GM13976 (cell line): ENCODE measurements at regions not wholly inside any gene's neighbourhood (a gene's known extent, or its start where the extent isn't known, plus 50 kb on each side); places are given as distances from the start of the nearest gene placed in this dataset.

Experiments used
- DNase-seq: peaks from one replicate; pipeline ENCODE4 v3.0.0; 2012; ENCODE audit warnings: low spot score
- CTCF ChIP-seq: IDR thresholded peaks from 2 replicates; pipeline ENCODE4 v1.5.1; 2012; ENCODE audit warnings: borderline replicate concordance, mild to moderate bottlenecking; ENCODE audit not compliant: insufficient read depth; ENCODE audit errors: extremely low read depth, missing control alignments, control extremely low read depth
- in situ Hi-C: fragments of 300-500 bp; cut with MboI; formaldehyde crosslinking; loops from one replicate; pipeline ENCODE4 v1.12.0; 2022; ENCODE audit warnings: low sequenced_read_pairs, mixed read lengths, inconsistent platforms; ENCODE audit not compliant: unreplicated experiment

GRCh38 chr2:79432731-79433146 is 80.1 kb upstream of the CTNNA2 start:
- no peak for TF ChIP-seq CTCF
- in situ Hi-C loops, result no loop called here
- no peak for DNase-seq

- no peak for DNase-seq
- in situ Hi-C loops, result no loop called here
- no peak for TF ChIP-seq CTCF
Measured at GRCh38 chr2:79428745-79429144, 84.1 kb upstream of the CTNNA2 start.

GRCh38 chr2:79414690-79415089 is 98.2 kb upstream of the CTNNA2 start:
- in situ Hi-C loops, result no loop called here
- no peak for TF ChIP-seq CTCF
- DNase-seq, result no peak

- TF ChIP-seq CTCF, result no peak
- in situ Hi-C loops, result no loop called here
- DNase-seq, result no peak
Measured at GRCh38 chr2:79394485-79394859, 118.4 kb upstream of the CTNNA2 start.

- DNase-seq, result no peak
- no peak for TF ChIP-seq CTCF
- in situ Hi-C loops, result no loop called here
Measured at GRCh38 chr2:79393806-79394484, 118.9 kb upstream of the CTNNA2 start.

- TF ChIP-seq CTCF, result no peak
- DNase-seq, result no peak
- in situ Hi-C loops, result no loop called here
Measured at GRCh38 chr2:79393107-79393685, 119.7 kb upstream of the CTNNA2 start.
